GM19463 (cell line): ENCODE measurements at regions not wholly inside any gene's neighbourhood (a gene's known extent, or its start where the extent isn't known, plus 50 kb on each side); places are given as distances from the start of the nearest gene placed in this dataset.

Experiments used
- ATAC-seq: cut with Tn5 transposase; IDR thresholded peaks from one replicate; pipeline ENCODE4 v1.9.1; 2021; ENCODE audit warnings: mild to moderate bottlenecking, moderate library complexity; ENCODE audit not compliant: unreplicated experiment

- no peak for ATAC-seq
Measured at GRCh38 chr4:183763990-183764754, 105.1 kb downstream of the TRAPPC11 start.

- ATAC-seq: no peak
Measured at GRCh38 chr4:183765251-183765911, 106.3 kb downstream of the TRAPPC11 start.

DNA sequence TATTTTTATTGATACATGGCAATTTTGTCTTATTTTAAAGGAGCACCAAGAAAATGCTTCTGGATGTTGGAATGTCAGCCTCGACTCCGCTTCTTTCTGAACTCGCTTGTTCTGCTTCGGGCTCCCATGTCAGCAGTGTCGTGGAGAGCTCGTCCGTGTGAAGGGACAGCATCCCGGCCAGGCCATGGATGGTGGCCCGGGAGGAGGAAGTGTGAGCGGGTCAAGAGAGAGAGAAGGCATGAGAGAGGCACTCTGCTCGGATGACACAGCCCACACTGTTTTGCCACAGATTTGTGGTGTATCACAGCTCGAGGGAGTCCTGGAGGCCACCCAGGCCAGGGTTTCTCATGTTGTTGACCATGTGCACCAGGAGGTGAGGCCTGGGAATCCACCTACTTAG is 107.0 kb downstream of the TRAPPC11 start:
- no peak for ATAC-seq

- no peak for ATAC-seq
Measured at GRCh38 chr4:183770906-183771305, 111.8 kb downstream of the TRAPPC11 start.

DNA sequence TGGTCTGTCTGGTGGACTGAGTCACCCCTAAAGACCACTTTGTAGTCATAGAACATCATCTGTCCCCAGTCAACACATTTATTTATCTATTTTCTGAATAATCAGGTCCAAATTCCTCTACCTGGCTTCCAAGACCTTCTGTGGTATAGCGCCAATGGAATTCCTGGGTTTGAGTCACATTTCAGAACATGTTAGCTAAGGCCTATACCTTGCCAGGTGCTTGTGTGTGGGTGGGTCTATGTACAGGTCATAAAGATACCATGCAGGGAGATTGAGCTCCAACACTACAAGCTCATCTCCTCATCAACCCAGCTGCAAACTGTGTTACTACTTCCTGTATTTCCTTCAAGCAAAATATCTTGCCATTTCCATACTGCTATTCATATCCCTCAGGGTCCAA is 113.3 kb downstream of the TRAPPC11 start:
- no peak for ATAC-seq

GRCh38 chr4:183773790-183774189 is 114.7 kb downstream of the TRAPPC11 start:
- ATAC-seq: no peak

- no peak for ATAC-seq
Measured at GRCh38 chr4:183783306-183783705, 121.8 kb upstream of the STOX2 start.

DNA sequence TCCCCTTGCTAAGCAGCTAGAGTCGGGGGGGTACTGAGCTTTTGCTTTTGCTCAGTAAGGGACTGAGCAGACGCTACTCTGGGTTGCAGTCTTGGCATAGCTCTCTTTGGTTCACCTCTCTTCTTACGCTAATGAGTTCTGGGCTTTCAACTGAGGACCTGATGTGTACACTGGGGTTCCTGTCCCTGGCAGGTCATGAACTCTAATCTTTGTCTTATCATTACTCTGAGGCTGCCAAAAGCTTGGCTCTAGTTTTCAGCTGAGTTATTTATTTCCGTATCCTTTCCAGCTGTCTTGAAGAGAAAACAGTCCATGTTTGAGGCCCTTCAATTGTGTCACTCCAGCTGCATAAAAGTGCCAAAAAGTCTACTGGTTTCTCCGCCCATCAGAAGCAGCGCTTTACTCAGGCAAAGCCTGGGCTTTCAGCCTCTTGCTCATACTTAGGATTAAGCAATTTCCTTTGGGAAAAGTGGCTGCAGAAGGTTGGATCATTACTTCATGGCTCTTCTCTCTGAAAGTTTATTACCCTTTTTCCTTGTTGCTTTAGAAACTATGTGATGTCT is 121.0 kb upstream of the STOX2 start:
- no peak for ATAC-seq

DNA sequence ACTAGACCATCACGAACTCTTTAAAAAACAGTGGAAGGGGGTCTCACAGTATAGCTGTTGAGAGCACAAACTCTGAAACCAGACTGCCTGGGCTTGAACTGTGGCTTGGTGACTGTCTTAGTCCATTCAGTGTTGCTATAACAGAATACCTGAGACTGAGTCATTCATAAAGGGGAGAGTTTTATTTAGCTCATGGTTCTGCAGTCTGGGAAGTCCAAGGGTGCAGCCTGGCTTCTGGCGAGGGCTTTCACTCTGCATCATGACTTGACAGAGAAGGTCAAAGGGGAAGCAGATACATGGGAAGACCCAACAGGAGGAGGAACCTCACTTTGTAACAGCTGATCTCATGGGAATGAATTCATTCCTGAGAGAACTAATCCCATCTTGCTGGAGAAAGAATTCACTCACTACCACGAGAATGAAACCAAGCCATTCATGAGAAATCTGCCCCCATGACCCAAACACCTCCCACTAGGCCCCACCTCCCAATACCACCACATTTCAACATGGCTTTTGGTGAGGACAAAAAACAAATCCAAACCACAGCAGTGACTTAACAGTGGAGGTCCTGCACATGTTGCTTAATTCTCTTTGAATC is 116.7 kb upstream of the STOX2 start:
- no peak for ATAC-seq

GRCh38 chr4:183789657-183790056 is 115.5 kb upstream of the STOX2 start:
- ATAC-seq: no peak

DNA sequence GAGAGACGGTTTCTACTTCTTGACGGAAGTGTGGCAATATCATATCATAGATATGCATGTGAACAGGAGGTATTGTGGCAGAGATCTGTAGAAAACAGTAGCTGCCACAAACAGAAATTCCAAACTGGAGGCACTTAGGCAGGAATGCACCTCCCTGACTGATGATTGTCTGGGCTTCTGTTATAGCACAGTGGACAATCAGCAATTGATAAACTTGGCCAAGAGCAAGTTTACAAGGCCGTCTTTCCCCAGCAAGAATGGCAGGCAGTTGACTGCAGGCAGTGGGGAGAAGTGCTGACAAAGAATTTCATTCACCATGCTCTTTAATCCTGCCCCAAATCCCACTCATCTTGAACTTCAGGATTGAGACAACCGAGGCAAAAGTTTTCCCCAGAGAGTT is 114.4 kb upstream of the STOX2 start:
- no peak for ATAC-seq

GRCh38 chr4:183797011-183797444 is 108.1 kb upstream of the STOX2 start:
- ATAC-seq: no peak

- ATAC-seq: no peak
Measured at GRCh38 chr4:183797445-183798300, 107.4 kb upstream of the STOX2 start.

DNA sequence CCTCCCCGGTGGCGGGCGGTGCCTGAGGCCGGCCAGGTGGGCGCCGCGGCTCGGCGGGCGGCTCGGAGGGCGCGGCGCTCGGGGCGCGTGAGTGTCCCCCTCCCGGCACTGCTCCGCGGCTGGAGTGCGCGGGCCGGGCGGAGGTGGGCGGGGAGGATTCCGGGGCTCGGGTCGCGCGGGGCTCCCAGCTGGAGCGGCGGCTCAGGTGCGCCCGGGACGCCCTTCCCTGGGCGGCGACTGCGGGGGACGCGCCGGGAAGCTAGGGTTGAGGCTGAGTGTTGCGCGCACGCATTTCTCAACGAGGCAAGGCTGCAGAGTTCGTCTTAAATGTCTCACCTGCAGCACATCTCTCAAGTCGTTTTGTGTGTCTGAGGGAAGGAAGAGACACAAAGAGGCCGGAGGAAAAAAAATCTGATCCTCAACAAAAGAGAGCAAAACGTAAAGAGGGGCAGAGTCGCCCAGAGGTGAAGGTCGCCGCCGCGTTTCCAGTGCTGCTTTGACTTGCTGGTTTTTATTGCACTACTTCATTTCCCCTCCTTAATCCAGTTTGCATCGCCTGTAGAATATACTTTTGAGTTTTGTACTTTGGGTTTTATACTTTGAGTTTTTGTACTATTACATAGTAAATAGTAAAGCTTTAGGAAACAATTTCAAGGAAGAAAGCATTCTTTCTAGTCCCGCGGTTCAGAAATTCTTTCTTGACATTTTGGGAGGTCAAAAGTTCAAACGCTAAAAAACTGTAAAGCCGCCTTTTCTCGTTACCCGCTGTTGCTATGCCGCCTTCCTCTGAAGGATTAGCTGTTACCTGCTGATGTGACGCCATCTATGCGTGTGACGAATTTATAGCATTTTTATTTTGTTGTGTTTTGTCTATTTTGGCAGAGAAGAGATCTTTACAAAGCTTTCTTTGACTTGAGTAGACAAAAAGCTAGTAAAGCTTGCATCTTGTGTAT is 106.5 kb upstream of the STOX2 start:
- no peak for ATAC-seq

GRCh38 chr4:183801457-183802165 is 103.5 kb upstream of the STOX2 start:
- no peak for ATAC-seq

DNA sequence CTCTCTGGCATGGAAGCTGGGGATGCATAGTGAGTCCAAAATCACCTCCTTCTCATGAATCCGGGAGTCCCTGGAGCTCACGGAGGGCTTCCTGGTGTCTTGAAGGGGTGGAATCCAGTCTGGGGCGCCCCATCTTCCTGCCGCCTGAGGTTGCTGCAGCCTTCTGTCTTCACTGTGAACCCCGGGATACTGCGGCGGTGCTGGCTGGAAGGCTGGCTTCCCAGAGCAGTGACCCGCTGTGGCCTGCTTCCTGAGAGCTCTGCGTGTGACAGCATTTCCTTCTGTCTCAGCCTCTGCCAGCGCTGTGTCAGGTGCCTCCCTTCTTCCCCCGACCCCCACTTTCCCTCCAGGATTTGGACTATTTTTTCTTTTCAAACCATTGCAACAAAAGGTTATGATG is 98.8 kb upstream of the STOX2 start:
- no peak for ATAC-seq

DNA sequence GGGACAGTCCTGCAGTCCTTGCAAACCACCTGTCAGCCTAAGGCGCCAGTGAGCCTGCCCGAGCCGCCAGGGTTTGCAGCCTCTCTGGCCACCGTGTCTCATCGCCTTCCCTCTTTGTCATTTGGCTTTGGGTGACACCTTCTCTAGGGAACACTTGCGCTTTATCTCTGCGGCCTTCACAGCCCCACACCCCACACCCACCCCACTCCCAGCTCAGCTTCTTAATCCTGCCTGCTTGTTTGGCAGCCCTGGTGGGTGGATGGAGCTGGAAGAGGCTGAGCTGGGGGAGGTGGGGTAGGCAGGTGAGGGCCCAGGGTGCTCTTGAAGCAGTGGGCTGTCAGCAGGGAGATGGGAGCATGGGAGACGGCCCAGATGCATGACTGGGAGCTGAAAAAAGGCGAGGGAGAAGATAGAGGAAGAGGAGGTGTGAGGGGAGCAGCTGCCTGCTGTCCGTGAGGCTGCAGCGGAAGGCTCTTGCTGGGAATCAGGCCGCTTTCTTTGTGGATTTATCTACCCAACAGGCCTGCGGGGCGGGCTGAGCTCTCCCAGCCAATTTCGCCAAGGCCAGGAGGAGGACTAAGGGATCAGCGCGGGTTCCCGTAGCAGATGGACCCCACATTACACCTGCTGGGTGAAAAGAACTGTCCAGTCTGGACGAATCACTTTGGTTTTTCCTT is 97.5 kb upstream of the STOX2 start:
- no peak for ATAC-seq

DNA sequence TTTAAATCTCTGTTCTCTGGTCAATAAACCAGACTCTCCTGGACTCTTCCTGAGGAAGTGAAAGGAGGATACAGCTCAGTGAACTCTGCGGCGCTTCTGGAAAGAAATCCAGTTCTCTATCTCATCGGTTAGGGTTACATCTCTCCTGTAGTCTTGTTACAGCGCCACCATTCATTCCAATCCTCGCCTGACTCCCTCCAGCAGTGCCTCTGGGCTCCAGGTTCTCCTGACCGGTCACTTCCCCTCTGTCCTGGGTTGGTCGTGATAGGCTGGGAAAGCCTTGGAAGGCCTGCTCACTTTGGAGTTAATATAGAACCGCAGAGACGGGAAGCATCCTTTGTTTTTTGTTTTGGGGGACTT is 97.0 kb upstream of the STOX2 start:
- ATAC-seq: no peak

DNA sequence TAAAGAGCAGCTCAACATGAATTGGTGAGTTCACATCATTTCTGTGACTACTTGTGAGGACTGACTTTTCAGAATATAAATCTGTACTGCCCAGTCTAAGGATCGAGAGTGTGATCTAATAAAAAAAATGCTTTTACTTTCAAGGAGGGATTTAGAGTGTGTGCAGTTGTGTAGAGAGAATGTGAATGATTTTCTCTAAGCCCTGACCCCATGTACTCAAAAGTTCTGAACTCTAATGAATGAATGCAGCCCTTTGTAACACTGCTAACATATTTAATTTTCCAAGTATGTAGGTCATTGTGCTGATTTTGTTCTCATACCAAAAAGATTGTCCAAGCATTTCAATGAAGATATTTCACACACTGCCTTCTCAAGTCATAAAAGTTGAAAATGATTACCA is 92.5 kb upstream of the STOX2 start:
- no peak for ATAC-seq
